WI38 (cell line): ENCODE measurements at regions not wholly inside any gene's neighbourhood (a gene's known extent, or its start where the extent isn't known, plus 50 kb on each side); places are given as distances from the start of the nearest gene placed in this dataset.

Experiments used
- H3K4me3 ChIP-seq: 2 replicates; pipeline ENCODE4 v1.5.1; 2011; ENCODE audit warnings: low read depth, mild to moderate bottlenecking, control low read depth, low read length
- CTCF ChIP-seq: IDR thresholded peaks from 2 replicates; pipeline ENCODE4 v1.5.1; 2012; ENCODE audit warnings: low read depth, mild to moderate bottlenecking, control low read depth, low read length

- H3K4me3 ChIP-seq: no peak overlapping the region
- no peak for TF ChIP-seq CTCF
These were observed 423.9 kb downstream of the NPHP4 start for GRCh38 chr1:5568321-5568720.

GRCh38 chr1:5567839-5568238 lies 424.4 kb downstream of the NPHP4 start:
- TF ChIP-seq CTCF: no peak
- no peak overlapping the region for H3K4me3 ChIP-seq

GRCh38 chr1:5566924-5567323 lies 425.3 kb downstream of the NPHP4 start:
- no peak overlapping the region for H3K4me3 ChIP-seq
- no peak for TF ChIP-seq CTCF

GRCh38 chr1:5565281-5566125 lies 426.7 kb downstream of the NPHP4 start:
- TF ChIP-seq CTCF: no peak
- no peak overlapping the region for H3K4me3 ChIP-seq

GRCh38 chr1:5564578-5565257 lies 427.5 kb downstream of the NPHP4 start:
- no peak for TF ChIP-seq CTCF

GRCh38 chr1:5563861-5564577 lies 428.2 kb downstream of the NPHP4 start:
- TF ChIP-seq CTCF: no peak
- H3K4me3 ChIP-seq: no peak overlapping the region

More at GRCh38 chr1:5564578-5565257, 427.5 kb downstream of the NPHP4 start:
- no peak overlapping the region for H3K4me3 ChIP-seq
